OCI-LY3 (cell line): ENCODE measurements at regions not wholly inside any gene's neighbourhood (a gene's known extent, or its start where the extent isn't known, plus 50 kb on each side); places are given as distances from the start of the nearest gene placed in this dataset.

ENCODE experiments used
- CTCF ChIP-seq: fragments of 200-600, 300-600 bp; sonication (generic); IDR thresholded peaks from 2 replicates; pipeline ENCODE4 v1.5.1; 2014; ENCODE audit warnings: antibody characterized with exemption, low read length, low read depth
- EZH2phosphoT487 ChIP-seq: fragments of 200-600 bp; shearing (Covaris generic); IDR thresholded peaks from 2 replicates; pipeline ENCODE4 v1.6.1; 2018; ENCODE audit warnings: antibody characterized with exemption, mixed run types, low read depth

- TF ChIP-seq CTCF (no peak), EZH2phosphoT487 (no peak)
Observed at GRCh38 chr1:5742032-5742431, 250.2 kb downstream of the NPHP4 start.
